HG03469 (cell line): ENCODE measurements at regions not wholly inside any gene's neighbourhood (a gene's known extent, or its start where the extent isn't known, plus 50 kb on each side); places are given as distances from the start of the nearest gene placed in this dataset.
"Not testable (repeated sequence)": the region's sequence is repeated elsewhere in the genome, so short reads cannot be mapped to it uniquely, and the experiment has no call there.

Experiments used
- ATAC-seq: cut with Tn5 transposase; IDR thresholded peaks from one replicate; pipeline ENCODE4 v1.9.1; 2021; ENCODE audit warnings: mild to moderate bottlenecking, moderate library complexity, moderate number of reproducible peaks; ENCODE audit not compliant: unreplicated experiment

DNA sequence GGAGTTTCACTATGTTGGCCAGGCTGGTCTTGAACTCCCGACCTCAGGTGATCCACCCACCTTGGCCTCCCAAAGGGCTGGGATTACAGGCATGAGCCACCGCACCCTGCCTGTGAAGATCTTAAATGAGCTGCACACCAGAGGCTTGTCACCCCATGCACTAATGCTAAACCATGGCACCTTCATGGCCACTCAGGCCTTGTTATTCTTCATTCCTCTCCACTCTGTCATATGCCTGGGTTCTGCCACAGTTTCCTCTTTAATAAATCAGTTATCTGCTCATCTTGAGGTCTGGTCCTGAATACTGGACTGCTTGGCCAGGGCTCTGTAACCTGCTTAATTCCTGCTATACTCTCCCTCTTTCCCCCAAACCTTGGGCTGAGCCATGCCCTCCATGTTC lies 104.3 kb upstream of the FOXN2 start:
- ATAC-seq: no peak

DNA sequence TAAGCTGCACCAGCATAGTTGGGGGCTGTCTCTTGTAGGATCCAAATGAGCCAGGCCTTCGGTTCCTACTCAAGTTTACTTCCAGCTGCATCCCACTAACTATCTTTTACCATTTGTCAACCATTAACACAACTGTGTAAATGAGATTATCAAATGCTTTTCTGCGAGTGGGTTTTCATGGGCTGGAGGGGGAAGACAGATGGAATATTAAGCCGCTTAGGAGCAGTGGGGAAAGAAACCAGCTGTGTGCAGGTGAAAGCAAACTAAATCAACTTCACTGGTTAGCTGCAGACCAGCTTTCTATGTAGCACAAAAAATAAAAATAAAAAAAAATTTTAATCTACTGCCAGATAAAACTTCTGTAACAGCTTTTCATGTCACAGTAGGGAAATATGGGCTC lies 100.8 kb upstream of the FOXN2 start:
- ATAC-seq: no peak

DNA sequence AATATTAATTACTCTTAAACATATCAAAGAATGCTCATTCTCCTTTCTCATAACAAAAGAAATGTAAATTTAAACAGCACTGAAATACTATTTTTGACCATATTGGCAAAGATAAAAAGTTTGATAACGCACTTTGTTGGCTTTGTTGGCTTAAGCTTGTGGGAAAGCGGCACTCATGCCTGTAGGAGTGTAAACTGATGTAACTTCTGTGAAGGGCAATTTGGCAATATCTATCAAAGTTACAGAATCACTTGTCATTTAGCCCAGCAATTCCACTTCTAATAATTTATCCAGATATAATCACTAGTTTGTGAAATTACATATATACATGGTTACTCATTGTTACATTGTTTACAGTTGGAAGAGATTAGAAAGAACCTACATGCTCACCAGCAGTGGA lies 96.3 kb upstream of the FOXN2 start:
- no peak for ATAC-seq

DNA sequence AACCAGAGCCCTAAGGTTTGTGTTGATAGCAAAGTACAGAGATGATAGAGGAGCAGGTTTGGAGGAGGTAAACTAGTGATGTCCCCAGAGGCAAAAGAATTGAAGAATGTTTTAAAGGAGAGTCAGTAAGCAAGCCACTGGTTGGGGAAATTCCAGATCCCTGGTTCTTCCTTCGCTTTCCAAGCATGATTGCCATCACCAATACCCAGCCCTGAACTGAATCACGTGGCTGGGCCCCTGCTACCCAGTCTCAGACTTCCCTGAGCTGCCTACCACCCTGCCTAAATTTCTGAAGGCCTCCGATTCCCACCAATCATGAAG lies 95.3 kb upstream of the FOXN2 start:
- no peak for ATAC-seq

DNA sequence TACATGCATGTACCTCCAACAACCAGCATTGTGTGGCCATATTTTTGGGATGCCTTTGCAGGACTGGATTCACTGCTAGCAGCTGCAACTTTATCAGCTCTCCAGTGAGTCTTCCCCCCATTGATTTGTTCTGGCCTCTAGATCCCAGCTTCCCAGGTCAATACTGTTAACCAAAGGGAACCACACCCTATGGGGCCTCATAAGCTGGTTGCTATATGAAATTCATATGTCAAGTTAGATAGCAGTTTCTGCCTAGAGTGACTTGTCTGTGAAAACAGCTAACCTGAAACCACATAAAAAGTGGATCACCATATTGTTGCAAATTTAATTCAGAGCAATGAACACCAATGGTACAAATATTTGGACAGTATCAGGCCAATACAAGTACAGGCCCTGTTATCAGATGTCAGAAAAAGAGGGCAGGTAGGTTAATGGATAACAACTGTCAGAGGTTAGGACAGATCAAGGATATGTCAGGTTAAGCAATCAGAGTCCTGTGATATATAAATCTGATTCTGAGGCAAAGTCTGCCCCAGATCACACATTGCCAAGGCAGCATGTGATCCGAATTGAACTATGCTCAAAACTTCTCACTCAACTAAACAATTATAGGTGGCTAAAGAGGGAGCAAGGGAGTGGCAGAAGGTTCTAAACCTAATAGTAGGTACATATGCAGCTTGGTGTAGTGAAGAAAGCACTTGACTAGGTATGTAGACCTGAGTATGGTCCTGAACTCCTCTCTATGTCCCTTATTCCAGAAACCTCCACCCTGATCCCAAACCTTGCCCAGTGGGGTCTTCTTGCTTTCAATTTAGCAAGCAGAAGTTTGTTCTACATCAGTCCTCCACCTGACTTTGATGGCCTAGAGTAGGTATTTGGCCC lies 94.7 kb upstream of the FOXN2 start:
- no peak for ATAC-seq

DNA sequence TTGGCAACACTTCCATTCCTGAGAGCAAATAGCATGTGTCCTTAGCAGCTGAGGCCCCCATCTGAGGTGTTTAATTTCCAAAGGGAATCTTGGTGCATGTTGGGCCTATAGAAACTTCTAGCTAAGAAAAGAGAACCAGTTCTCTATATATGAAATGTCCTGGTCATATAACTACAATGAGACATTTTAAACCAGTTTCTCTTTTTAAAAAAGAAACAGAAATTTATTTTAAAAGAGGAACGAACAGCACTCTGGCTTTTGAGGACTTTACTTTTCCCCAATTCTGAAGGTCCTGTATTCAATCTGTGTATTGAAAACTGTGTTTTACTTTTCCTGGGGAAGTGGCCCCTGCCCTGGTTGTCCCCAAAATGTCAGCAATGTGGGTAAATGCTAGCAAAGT lies 94.0 kb upstream of the FOXN2 start:
- ATAC-seq: no peak

DNA sequence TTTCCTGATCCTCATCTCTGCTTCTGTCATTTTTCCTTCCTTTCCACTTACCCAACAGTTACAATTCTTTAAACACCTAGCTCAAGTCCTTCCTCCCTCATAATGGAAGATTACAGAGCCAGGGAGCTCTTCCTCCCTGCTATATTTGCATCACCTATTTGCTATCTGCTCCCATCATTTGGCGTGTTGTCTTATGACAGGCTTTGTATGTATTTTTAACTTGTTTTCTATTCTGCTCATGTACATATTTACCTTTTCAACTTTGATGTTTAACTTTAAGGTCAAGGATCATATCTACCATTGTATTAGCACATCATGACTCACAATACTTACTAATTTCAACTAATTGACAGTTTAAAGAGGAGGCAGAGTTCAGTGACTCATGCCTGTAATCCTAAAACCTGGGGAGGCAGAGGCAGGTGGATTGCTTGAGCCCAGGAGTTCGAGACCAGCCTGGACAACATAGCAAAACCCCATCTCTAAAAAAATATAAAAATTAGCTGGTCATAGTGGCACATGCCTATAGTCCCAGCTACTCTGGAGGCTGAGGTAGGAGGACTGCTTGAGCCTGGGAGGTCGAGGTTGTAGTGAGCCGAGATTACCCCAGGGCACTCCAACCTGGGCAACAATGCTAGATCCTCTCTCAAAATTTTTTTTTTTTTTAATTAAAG lies 92.5 kb upstream of the FOXN2 start:
- ATAC-seq: no peak

DNA sequence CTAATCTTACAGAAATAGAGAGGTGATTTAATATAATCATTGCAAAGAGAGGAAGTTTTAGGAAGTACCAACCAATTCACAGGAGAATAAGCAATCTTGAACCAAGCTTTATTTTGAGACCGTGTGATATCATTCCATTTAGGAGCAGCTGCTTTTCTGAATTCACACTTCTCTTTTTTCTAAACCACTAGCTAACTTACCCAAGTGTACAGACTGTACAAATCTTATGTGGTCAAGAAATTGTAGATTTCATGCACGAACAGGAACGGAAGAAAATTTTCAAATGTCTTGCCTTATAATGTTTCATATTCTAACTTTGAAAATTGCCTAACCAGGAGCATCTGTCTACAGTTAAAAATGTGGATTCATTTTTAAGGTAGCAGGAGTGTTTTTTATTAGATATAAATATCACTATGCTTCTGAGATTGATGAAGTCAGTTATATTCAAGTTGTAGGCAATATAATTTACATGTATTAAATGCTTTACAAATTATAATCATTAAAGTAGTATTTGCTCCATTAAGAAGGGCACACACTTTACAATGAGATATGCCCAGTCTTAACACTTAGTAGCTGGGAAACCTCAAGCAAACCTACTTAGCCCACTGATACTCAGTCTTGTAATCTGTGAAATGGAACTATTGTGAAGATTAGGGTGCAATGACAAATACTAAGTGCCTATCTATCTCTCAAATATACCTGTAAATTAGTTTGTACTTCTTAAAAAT lies 86.7 kb upstream of the FOXN2 start:
- ATAC-seq: peak; percentile 89

DNA sequence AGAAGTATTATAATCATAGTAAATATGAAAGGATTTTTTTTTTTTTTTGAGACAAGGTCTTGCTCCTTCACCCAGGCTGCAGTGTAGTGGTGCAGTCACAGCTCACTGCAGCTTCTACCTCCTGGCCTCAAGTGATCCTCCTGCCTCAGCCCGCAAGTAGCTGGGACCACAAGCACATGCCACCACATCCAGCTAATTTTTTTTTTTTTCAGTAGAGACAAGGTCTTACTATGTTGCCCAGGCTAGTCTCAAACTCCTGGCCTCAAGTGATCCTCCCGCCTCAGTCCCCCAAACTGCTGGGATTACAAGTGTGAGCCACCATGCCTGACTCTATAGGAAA lies 86.2 kb upstream of the FOXN2 start:
- ATAC-seq: peak; percentile 28

DNA sequence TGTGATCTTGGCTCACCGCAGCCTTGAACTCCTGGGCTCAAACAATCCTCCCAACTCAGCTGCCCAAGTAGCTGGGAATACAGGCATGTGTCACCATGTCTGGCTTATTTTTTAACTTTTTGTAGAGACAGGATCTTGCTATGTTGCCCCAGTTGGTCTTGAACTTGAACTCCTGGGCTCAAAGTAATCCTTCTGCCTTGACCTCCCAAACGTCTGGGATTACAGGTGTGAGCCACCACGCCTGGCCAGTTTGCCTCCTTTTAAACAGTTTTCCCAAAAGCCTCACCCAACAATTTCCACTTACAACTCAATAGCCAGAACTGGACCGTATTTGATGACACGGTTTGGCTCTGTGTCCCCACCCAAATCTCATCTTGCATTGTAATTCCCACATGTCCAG lies 85.4 kb upstream of the FOXN2 start:
- ATAC-seq: no peak

DNA sequence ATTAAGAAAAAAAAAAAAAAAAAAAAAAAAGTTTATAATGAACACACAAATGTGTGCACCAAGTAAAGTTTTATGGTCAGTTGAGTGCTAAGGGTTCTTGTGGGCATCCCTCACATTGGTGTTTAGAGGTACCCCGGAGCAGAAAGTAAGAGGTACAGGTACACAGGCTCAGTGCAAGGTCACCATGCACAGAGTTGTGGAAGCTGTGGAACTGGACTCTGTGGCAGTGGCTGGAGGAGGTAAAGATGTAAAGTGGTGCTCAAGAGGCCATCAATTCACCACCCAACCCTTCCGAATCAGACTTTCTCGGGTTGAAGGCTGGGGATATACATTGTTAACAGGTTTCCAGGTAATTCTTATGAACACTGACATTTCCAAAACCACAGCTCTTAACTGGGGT lies 83.6 kb upstream of the FOXN2 start:
- no peak for ATAC-seq

DNA sequence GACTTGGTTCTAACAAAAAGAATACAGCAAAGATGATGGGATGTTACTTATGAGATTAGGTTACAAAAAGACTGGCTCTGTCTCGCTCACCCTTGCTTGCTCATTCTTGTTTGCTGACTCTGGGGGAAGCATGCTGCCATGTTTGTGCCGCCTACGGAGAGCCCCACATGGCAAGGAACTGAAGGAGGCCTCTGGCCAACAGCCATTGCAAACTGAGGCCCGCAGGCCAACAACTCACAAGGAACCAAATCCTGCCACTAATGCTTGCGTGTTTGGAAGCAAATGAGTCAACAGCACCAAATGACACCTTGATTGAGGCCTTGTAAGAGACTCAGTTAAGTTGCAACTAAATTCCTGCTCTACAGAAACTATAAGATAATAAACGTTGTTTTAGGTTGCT lies 82.1 kb upstream of the FOXN2 start:
- no peak for ATAC-seq

DNA sequence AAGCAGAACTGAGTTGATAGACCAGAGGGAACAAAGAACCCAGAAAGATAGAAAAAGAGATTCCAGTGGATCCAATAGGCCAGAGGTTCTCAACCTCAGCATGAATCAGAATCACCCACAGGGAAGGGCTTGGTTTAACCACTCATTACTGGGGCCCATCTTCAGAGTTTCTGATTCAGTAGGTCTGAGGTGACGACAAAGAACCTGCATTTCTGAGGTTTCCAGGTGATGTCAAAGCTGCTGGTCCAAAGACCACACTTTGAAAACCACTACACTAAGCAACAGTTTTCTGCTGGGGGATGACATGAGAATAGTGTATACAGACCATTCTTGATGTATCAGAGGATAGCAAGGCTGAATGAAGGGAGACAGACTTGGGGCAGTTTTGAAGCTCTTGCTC lies 81.5 kb upstream of the FOXN2 start:
- no peak for ATAC-seq

DNA sequence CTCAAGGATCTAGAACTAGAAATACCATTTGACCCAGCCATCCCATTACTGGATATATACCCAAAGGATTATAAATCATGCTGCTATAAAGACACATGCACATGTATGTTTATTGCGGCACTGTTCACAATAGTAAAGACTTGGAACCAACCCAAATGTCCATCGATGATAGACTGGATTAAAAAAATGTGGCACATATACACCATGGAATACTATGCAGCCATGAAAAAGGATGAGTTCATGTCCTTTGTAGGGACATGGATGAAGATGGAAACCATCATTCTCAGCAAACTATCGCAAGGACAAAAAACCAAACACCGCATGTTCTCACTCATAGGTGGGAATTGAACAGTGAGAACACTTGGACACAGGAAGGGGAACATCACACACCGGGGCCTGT lies 80.7 kb upstream of the FOXN2 start:
- not testable (repeated sequence) for ATAC-seq

DNA sequence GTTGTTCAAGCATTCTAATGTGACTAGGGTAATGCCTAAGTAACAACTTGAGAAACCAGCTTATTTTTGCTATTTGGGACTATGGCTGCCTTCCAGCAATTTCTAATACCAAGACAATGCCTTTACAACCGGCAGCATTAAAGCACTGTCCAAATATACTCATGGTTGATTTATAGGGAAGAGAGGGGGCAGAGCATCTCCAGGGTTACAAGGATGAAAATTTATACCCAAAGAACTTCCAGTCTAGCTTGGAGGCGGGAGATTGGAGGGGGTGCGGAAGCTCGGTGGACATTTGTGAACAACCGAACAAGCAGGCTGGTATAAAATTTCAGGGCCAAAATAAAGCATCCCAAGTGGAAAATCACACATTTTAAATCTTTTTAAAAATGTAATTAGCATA lies 79.4 kb upstream of the FOXN2 start:
- no peak for ATAC-seq

DNA sequence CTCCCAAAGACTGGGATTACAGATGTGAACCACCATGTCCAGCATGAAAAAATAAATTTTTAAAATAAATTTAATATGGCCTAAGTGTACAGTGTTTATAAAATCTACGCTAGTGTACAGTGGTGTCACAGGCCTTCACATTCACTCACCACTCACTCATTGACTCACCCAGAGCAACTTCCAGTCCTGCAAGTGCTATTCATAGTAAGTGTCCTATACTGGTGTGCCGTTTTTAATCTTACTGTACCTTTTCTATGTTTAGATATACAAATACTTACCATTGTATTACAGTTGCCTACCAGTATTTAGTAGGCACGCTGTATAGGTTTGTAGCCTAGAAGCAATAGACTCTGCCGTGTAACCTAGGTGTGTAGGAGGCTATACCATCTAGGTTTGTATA lies 76.1 kb upstream of the FOXN2 start:
- no peak for ATAC-seq

DNA sequence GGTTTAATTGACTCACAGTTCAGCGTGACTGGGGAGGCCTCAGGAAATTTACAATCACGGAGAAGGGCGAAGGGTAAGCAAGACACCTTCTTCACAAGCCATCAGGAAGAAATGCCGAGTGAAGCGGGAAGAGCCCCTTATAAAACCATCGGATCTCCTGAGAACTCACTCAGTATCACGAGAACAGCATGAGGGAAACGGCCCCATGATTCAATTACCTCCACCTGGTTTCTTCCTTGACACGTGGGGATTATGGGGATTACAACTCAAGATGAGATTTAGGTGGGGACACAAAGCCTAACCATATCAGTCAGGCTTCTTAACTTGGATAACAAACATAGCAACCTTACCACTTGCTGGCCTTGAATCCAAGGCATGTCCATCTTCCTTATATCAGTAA lies 73.6 kb upstream of the FOXN2 start:
- ATAC-seq: no peak

DNA sequence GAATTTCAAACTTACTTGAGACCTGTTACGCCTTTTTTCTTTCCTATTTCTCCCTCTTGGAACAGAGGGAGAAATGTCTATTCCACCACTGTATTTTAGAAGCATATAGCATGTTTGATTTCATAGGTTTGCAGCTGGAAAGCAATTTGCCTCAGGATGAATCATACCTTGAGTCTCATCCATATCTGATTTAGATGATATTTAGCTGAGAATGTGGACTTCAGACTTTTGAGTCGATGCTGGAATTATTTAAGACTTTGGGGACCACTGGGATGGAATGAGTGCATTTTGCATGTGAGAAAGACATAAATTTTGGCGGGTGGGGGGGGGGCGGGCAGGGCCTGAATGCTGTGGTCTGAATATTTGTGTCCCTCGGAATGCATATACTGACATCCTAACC lies 67.3 kb upstream of the FOXN2 start:
- ATAC-seq: no peak

DNA sequence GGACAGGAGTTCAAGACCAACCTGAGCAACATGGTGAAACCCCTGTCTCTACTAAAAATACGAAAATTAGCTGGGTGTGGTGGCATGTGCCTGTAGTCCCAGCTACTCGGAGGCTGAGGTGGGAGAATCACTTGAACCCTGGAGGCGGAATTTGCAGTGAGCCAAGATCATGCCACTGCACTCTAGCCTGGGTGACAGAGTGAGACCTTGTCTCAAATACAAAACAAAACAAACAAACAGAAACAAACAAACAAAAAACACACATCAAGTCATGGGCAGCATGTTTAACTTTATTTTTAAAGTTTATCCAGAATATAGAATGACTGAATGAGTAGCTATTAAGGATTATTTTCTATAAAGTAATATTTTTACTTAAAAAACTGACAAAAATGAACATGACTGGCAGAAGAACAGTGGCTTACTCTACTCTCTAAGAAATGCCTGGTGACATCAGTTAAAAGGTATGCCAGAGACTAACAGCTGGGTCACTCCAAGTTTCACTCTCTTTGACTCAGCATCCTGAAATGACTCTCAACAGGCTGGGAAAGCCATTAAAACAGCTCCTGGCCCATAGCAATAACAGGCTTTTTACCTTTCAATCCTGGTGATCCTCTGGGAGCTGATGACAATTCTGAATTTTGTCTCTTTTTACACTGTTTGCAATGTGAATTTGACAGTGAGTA lies 66.1 kb upstream of the FOXN2 start:
- ATAC-seq: peak; percentile 91

DNA sequence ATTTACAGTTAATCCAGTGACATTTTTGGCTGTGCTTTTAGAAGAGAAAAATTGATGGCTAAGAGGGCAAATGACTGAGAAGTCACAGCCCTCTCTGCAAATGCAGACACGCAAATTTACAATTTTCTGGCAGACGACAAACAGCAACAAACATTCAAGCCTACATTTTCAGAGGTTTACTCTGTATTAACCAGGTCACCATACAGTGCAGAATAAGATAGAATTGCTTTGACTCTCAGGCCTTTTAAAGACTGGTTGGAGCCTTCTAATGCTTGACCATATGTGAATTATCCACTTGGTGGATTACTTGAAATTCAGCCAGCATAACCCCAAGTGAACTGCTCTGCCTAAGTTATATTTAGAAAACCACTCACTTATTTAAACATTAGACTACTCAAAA lies 65.5 kb upstream of the FOXN2 start:
- no peak for ATAC-seq

DNA sequence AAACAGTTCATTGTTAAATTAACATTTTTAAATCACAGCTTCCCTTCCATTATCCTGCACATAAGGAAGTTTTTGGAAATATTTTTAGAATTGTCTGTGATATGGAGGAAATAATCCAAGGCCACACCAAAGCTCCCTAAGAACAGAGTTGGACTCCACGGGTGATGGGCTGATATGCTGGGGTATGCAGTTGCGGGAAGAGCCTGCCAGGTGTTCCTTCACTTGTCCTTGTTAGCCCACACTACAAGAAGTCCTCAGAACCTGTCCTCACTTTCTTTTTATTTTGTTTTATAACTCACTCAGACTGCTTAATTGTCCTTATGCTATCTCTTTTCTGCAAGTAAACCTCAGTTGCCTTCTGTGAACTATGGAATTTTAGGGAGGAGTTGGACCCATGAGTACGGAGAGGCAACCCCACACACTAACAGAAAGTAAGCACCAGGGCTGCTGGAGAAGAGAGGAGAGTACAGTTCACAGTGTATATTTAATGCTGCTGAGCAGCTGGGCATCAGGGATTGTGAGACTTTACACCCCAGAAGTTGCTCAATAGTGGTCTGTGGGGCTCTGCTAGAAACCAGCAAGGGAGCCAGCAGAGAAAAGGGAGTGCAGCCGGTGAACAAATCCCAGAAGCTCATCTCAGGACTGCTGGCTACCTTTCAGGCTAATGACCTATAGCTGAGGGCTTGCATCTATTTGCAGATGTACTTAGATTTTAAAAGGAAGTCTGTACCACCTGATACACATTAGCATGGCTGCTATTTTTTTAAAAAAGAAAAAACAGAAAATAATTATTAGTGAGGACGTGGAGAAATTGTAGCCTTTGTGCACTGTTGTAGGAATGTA lies 64.6 kb upstream of the FOXN2 start:
- ATAC-seq: no peak
